ENCODE measurements at regions not wholly inside any gene's neighbourhood (a gene's known extent, or its start where the extent isn't known, plus 50 kb on each side); places are given as distances from the start of the nearest gene placed in this dataset.
A peak's percentile ranks its signal among the peaks of the same experiment; 100 is the strongest.

GRCh38 chr6:27630727-27631608, 158.1 kb upstream of the ZNF184 start (continued):
- TF ChIP-seq, protein P1, sequence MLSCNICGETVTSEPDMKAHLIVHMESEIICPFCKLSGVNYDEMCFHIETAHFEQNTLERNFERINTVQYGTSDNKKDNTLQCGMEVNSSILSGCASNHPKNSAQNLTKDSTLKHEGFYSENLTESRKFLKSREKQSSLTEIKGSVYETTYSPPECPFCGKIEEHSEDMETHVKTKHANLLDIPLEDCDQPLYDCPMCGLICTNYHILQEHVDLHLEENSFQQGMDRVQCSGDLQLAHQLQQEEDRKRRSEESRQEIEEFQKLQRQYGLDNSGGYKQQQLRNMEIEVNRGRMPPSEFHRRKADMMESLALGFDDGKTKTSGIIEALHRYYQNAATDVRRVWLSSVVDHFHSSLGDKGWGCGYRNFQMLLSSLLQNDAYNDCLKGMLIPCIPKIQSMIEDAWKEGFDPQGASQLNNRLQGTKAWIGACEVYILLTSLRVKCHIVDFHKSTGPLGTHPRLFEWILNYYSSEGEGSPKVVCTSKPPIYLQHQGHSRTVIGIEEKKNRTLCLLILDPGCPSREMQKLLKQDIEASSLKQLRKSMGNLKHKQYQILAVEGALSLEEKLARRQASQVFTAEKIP (CRISPR knock-in tag; IDR thresholded peaks at IDR 0.05; ENCODE audit: borderline replicate concordance) = no peak
- no peak for TF ChIP-seq ZNF746 (CRISPR knock-in tag; IDR thresholded peaks at IDR 0.05)
- TF ChIP-seq PTBP1 (IDR thresholded peaks at IDR 0.05; ENCODE audit: low read depth, low read length, poor library complexity, severe bottlenecking) = no peak
- TF ChIP-seq, protein P2, sequence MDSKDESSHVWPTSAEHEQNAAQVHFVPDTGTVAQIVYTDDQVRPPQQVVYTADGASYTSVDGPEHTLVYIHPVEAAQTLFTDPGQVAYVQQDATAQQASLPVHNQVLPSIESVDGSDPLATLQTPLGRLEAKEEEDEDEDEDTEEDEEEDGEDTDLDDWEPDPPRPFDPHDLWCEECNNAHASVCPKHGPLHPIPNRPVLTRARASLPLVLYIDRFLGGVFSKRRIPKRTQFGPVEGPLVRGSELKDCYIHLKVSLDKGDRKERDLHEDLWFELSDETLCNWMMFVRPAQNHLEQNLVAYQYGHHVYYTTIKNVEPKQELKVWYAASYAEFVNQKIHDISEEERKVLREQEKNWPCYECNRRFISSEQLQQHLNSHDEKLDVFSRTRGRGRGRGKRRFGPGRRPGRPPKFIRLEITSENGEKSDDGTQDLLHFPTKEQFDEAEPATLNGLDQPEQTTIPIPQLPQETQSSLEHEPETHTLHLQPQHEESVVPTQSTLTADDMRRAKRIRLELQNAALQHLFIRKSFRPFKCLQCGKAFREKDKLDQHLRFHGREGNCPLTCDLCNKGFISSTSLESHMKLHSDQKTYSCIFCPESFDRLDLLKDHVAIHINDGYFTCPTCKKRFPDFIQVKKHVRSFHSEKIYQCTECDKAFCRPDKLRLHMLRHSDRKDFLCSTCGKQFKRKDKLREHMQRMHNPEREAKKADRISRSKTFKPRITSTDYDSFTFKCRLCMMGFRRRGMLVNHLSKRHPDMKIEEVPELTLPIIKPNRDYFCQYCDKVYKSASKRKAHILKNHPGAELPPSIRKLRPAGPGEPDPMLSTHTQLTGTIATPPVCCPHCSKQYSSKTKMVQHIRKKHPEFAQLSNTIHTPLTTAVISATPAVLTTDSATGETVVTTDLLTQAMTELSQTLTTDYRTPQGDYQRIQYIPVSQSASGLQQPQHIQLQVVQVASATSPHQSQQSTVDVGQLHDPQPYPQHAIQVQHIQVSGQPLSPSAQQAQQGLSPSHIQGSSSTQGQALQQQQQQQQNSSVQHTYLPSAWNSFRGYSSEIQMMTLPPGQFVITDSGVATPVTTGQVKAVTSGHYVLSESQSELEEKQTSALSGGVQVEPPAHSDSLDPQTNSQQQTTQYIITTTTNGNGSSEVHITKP (CRISPR knock-in tag; IDR thresholded peaks at IDR 0.05; ENCODE audit: low read depth) = 0 out of 2 replicates have a peak, but pooled peaks have one; percentile 52
- TF ChIP-seq PAXIP1 (CRISPR knock-in tag; conservative IDR thresholded peaks at IDR 0.05) = no peak; the same call in 1 of the 2 replicates
- TF ChIP-seq AKNA (CRISPR knock-in tag; IDR thresholded peaks at IDR 0.05; ENCODE audit: borderline replicate concordance) = no peak
- TF ChIP-seq HMGA1 (CRISPR knock-in tag; conservative IDR thresholded peaks at IDR 0.05) = no peak
- peak; percentile 96 for TF ChIP-seq ZNF720 (CRISPR knock-in tag; IDR thresholded peaks at IDR 0.05)
- peak; percentile 68; the same call in 1 of the 2 replicates for TF ChIP-seq ZMYM4 (CRISPR knock-in tag; IDR thresholded peaks at IDR 0.05)
- no peak for TF ChIP-seq THYN1 (CRISPR knock-in tag; IDR thresholded peaks at IDR 0.05; ENCODE audit: borderline replicate concordance, low read depth)
- TF ChIP-seq DNMT3B (CRISPR knock-in tag; conservative IDR thresholded peaks at IDR 0.05) = no peak

Measured in HepG2 (cell line).